K562 (cell line): ENCODE measurements at regions not wholly inside any gene's neighbourhood (a gene's known extent, or its start where the extent isn't known, plus 50 kb on each side); places are given as distances from the start of the nearest gene placed in this dataset.
A peak's percentile ranks its signal among the peaks of the same experiment; 100 is the strongest.

Source experiments
- ATAC-seq: fragments of 200-7000 bp; cut with Tn5 transposase; 3 replicates; pipeline ENCODE4 v1.9.1; 2020; ENCODE audit warnings: moderate library complexity
- BruUV-seq: library from RNA; stranded (reverse); fragments of 400-500 nt; replicated peaks from 2 replicates; lab custom pipeline; 2021; lab: Mats Ljungman, UMichigan
- CTCF ChIA-PET: fragments of 300-600 bp; formaldehyde crosslinking; extraction: SDS; loops from one replicate; lab custom pipeline; 2021; ENCODE audit warnings: low intra/inter-chr PET ratio; lab: Yijun Ruan, JAX
- POLR2A ChIA-PET: fragments of 300-600, 350-650 bp; sonication (Branson Sonifier 250); formaldehyde crosslinking; extraction: SDS; loops from one replicate; lab custom pipeline; 2021; ENCODE audit warnings: antibody characterized with exemption, inconsistent platforms; lab: Yijun Ruan, JAX
- DNase-seq, 4 experiments: peaks; one replicate each; pipeline versions ENCODE4 v3.0.0 to v3.0.0-alpha.2; 2011 to 2018; ENCODE audit warnings: low spot score in 3 of 4, mixed read lengths in 3 of 4; ENCODE audit errors: extremely low read depth in 1 of 4
- FAIRE-seq: peaks from 2 replicates; lab custom pipeline; 2011; peaks lifted over from hg19 to GRCh38; lab: Jason Lieb, UNC
- H2AFZ ChIP-seq: 2 replicates; pipeline ENCODE4 v1.6.0; 2011; ENCODE audit warnings: low read depth, low read length, control low read depth, inconsistent platforms
- H3K27ac ChIP-seq: fragments of 200-600 bp; 3 replicates; pipeline ENCODE4 v1.8.0; 2011; ENCODE audit warnings: low read depth, mild to moderate bottlenecking, control low read depth, inconsistent platforms, low read length, moderate library complexity, mixed read lengths; ENCODE audit errors: extremely low read depth
- H3K27me3 ChIP-seq, 2 experiments: fragments of 300-600 bp in 1 of 2; 2 replicates in 1 of 2; 3 replicates in 1 of 2; pipeline versions ENCODE4 v1.6.0 to v1.8.0; 2011; ENCODE audit warnings: inconsistent platforms in 2 of 2, low read length in 2 of 2, mild to moderate bottlenecking in 1 of 2, mixed read lengths in 1 of 2, moderate library complexity in 1 of 2; ENCODE audit not compliant: control insufficient read depth in 2 of 2, insufficient read depth in 2 of 2
- H3K36me3 ChIP-seq: fragments of 300-600 bp; 3 replicates; pipeline ENCODE4 v1.8.0; 2011; ENCODE audit warnings: mild to moderate bottlenecking, low read length, inconsistent platforms; ENCODE audit not compliant: control insufficient read depth, insufficient read depth
- H3K4me1 ChIP-seq, 2 experiments: fragments of 200-600 bp in 1 of 2; replicated peaks in 1 of 2; 2 replicates in 1 of 2; 3 replicates in 1 of 2; pipeline versions ENCODE4 v1.5.1 to v1.8.0; 2011; ENCODE audit warnings: inconsistent platforms in 2 of 2, low read length in 2 of 2, mild to moderate bottlenecking in 1 of 2, mixed read lengths in 1 of 2, moderate library complexity in 1 of 2; ENCODE audit not compliant: control insufficient read depth in 2 of 2, insufficient read depth in 2 of 2
- H3K4me2 ChIP-seq: 2 replicates; pipeline ENCODE4 v1.6.1; 2011; ENCODE audit warnings: low read length, control low read depth, inconsistent platforms, mixed read lengths; ENCODE audit not compliant: insufficient read depth
- H3K4me3 ChIP-seq: fragments of 200-600 bp; sonication (generic), shearing (Covaris generic); 2 replicates; pipeline ENCODE4 v1.5.1; 2016; ENCODE audit warnings: control low read depth, inconsistent platforms
- H3K79me2 ChIP-seq: fragments of 200-600 bp; 3 replicates; pipeline ENCODE4 v1.8.0; 2011; ENCODE audit warnings: low read length, inconsistent platforms; ENCODE audit not compliant: control insufficient read depth, insufficient read depth
- H3K9ac ChIP-seq, 2 experiments: 2 replicates each; pipeline versions ENCODE4 v1.6.0 to v1.6.1; 2011; ENCODE audit warnings: low read depth in 2 of 2, low read length in 2 of 2, control low read depth in 1 of 2, inconsistent platforms in 1 of 2, mild to moderate bottlenecking in 1 of 2, mixed read lengths in 1 of 2; ENCODE audit not compliant: insufficient read depth in 1 of 2
- H3K9me1 ChIP-seq: one replicate; pipeline ENCODE4 v1.6.0; 2011; ENCODE audit warnings: inconsistent platforms, mild to moderate bottlenecking, low read length, moderate library complexity; ENCODE audit not compliant: control insufficient read depth, insufficient read depth
- H3K9me3 ChIP-seq: replicated peaks from 2 replicates; pipeline ENCODE4 v1.5.1; 2011; ENCODE audit warnings: low read depth, low read length, inconsistent platforms; ENCODE audit not compliant: control insufficient read depth, insufficient read depth
- H4K20me1 ChIP-seq: replicated peaks from 2 replicates; pipeline ENCODE4 v1.6.1; 2011; ENCODE audit warnings: low read length, inconsistent platforms, mixed read lengths; ENCODE audit not compliant: control insufficient read depth, insufficient read depth
- ARHGAP35 ChIP-seq: fragments of 450-650 bp; IDR thresholded peaks from 2 replicates; pipeline ENCODE4 v1.6.1; 2018; ENCODE audit not compliant: partially characterized antibody
- ILK ChIP-seq: fragments of 450-650 bp; IDR thresholded peaks from 2 replicates; pipeline ENCODE4 v1.6.1; 2016; ENCODE audit warnings: missing genetic modification characterization, low read depth, mild to moderate bottlenecking, missing compliant biosample characterization, moderate library complexity, borderline replicate concordance
- MTF1 ChIP-seq: fragments of 250-450 bp; sonication (Bioruptor Pico); IDR thresholded peaks from 2 replicates; pipeline ENCODE4 v1.9.0; 2021; ENCODE audit warnings: moderate library complexity, mild to moderate bottlenecking, inconsistent platforms, borderline replicate concordance
- NFYB ChIP-seq: IDR thresholded peaks from 2 replicates; pipeline ENCODE4 v1.6.1; 2011; ENCODE audit warnings: mild to moderate bottlenecking, moderate library complexity; ENCODE audit not compliant: insufficient read length; ENCODE audit errors: extremely low read depth
- NR2F6 ChIP-seq: fragments of 450-650 bp; formaldehyde crosslinking; IDR thresholded peaks from 2 replicates; pipeline ENCODE4 v1.4.0; 2020; ENCODE audit warnings: mild to moderate bottlenecking
- SMC3 ChIP-seq: conservative IDR thresholded peaks from 2 replicates; pipeline ENCODE4 v1.6.1; 2011; ENCODE audit warnings: low read depth, low read length, improper control_type of control experiment; ENCODE audit not compliant: insufficient read depth
- SPI1 ChIP-seq: IDR thresholded peaks from 2 replicates; pipeline ENCODE4 v1.6.1; 2011; ENCODE audit warnings: low read depth, low read length, control low read depth, borderline replicate concordance
- ZNF324 ChIP-seq: fragments of 250-450 bp; sonication (Bioruptor Pico); IDR thresholded peaks from 2 replicates; pipeline ENCODE4 v1.4.0; 2020; ENCODE audit warnings: mild to moderate bottlenecking
- ZSCAN29 ChIP-seq: fragments of 450-650 bp; IDR thresholded peaks from 2 replicates; pipeline ENCODE4 v1.6.1; 2017
- WGBS: fragments of 100-300 bp; shearing (Covaris generic); methylation state at CpG from one replicate; pipeline ENCODE4 v1.1.6; 2016; ENCODE audit warnings: low coverage, mixed read lengths; ENCODE audit not compliant: insufficient coverage; ENCODE audit errors: missing lambda C conversion rate; 5-methylcytosine and 5-hydroxymethylcytosine counted together
- in situ Hi-C: fragments of 300-500 bp; cut with MboI; formaldehyde crosslinking; loops from 4 replicates; pipeline ENCODE4 v1.15.0; 2018; ENCODE audit warnings: inconsistent platforms, mixed read lengths
- intact Hi-C: fragments of 100-400 bp; cut with micrococcal nuclease; formaldehyde crosslinking; loops from 2 replicates; pipeline ENCODE4 v1.14.2; 2022
- TF ChIP-seq, protein P1 (sequence below): fragments of 250-450 bp; sonication (Bioruptor Pico); IDR thresholded peaks from 2 replicates; pipeline ENCODE4 v1.5.0; 2020; ENCODE audit warnings: mild to moderate bottlenecking, borderline replicate concordance
- TF ChIP-seq, protein P2 (sequence below): sonication (generic); formaldehyde crosslinking; IDR thresholded peaks from 2 replicates; pipeline ENCODE4 v1.8.1; 2023; ENCODE audit warnings: mild to moderate bottlenecking, missing genetic modification reagents
- TF ChIP-seq, protein P3 (sequence below): sonication (generic); formaldehyde crosslinking; IDR thresholded peaks from 2 replicates; pipeline ENCODE4 v1.8.0; 2023; ENCODE audit warnings: mild to moderate bottlenecking, missing genetic modification reagents

GRCh38 chr7:97513326-97513725 lies 218.6 kb upstream of the TAC1 start:
- ChIA-PET POLR2A (no interaction called here), CTCF (no interaction called here)
- TF ChIP-seq NR2F6 (no peak), SPI1 (peak; percentile 31; the same call in 1 of the 2 replicates)
- Histone ChIP-seq H3K4me2 (no peak overlapping the region), H3K4me1 (peaks cover 3 to 27% of the 10 kb centered on the region in 2 experiments; a peak in 4 of 5 replicates), H3K9ac (no peak overlapping the region), H3K9me1 (no peaks in the 10 kb centered on the region), H3K79me2 (no peaks in the 10 kb centered on the region), H3K4me3 (no peak overlapping the region), H2AFZ (peak overlapping the region; percentile 60; the same call in 1 of the 2 replicates), H3K27me3 (no peaks in the 10 kb centered on the region), H4K20me1 (no peaks in the 10 kb centered on the region), H3K9me3 (no peaks in the 10 kb centered on the region), H3K27ac (no peak overlapping the region), H3K36me3 (no peaks in the 10 kb centered on the region)
- in situ Hi-C loops = no loop called here
- ATAC-seq (peak; percentile 47; the same call in 2 of the 3 replicates), FAIRE-seq (no peak), DNase-seq (no peak)
- no TSS peak for BruUV-seq
- intact Hi-C loops = no loop called here

DNA sequence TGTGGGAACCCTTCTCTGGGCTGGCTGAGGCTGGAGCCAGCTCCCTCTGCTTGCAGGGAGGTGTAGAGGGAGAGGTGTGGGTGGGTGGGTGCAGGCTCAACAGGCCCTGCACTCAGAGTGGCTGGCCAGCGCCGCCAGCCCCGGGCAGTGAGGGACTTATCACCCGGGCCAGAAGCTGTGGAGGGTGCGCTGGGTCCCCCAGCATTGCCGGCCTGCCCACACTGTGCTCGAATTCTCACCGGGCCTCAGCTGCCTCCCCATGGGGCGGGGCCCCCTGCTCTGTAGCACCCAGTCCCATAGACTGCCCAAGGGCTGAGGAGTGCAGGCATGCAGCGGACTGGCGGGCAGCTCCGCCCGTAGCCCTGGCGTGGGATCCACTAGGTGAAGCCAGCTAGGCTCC lies 190.7 kb upstream of the TAC1 start:
- intact Hi-C loops = no loop called here
- TF ChIP-seq NFYB (no peak), ILK (no peak), SMC3 (no peak), ARHGAP35 (no peak), MTF1 (CRISPR knock-in tag) (no peak), ZSCAN29 (no peak), ZNF324 (no peak)
- TF ChIP-seq, protein P1, sequence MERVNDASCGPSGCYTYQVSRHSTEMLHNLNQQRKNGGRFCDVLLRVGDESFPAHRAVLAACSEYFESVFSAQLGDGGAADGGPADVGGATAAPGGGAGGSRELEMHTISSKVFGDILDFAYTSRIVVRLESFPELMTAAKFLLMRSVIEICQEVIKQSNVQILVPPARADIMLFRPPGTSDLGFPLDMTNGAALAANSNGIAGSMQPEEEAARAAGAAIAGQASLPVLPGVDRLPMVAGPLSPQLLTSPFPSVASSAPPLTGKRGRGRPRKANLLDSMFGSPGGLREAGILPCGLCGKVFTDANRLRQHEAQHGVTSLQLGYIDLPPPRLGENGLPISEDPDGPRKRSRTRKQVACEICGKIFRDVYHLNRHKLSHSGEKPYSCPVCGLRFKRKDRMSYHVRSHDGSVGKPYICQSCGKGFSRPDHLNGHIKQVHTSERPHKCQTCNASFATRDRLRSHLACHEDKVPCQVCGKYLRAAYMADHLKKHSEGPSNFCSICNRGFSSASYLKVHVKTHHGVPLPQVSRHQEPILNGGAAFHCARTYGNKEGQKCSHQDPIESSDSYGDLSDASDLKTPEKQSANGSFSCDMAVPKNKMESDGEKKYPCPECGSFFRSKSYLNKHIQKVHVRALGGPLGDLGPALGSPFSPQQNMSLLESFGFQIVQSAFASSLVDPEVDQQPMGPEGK (CRISPR knock-in tag) = no peak
- TF ChIP-seq, protein P2, sequence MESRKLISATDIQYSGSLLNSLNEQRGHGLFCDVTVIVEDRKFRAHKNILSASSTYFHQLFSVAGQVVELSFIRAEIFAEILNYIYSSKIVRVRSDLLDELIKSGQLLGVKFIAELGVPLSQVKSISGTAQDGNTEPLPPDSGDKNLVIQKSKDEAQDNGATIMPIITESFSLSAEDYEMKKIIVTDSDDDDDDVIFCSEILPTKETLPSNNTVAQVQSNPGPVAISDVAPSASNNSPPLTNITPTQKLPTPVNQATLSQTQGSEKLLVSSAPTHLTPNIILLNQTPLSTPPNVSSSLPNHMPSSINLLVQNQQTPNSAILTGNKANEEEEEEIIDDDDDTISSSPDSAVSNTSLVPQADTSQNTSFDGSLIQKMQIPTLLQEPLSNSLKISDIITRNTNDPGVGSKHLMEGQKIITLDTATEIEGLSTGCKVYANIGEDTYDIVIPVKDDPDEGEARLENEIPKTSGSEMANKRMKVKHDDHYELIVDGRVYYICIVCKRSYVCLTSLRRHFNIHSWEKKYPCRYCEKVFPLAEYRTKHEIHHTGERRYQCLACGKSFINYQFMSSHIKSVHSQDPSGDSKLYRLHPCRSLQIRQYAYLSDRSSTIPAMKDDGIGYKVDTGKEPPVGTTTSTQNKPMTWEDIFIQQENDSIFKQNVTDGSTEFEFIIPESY (CRISPR knock-in tag) = no peak
- TF ChIP-seq, protein P3, sequence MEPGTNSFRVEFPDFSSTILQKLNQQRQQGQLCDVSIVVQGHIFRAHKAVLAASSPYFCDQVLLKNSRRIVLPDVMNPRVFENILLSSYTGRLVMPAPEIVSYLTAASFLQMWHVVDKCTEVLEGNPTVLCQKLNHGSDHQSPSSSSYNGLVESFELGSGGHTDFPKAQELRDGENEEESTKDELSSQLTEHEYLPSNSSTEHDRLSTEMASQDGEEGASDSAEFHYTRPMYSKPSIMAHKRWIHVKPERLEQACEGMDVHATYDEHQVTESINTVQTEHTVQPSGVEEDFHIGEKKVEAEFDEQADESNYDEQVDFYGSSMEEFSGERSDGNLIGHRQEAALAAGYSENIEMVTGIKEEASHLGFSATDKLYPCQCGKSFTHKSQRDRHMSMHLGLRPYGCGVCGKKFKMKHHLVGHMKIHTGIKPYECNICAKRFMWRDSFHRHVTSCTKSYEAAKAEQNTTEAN (CRISPR knock-in tag) = no peak

More for the DNA sequence above, 190.7 kb upstream of the TAC1 start:
- Histone ChIP-seq H3K27ac (no peak overlapping the region), H3K79me2 (no peaks in the 10 kb centered on the region), H3K9ac (no peak overlapping the region), H3K4me1 (peaks cover 0 to 4% of the 10 kb centered on the region in 2 experiments; a peak in 2 of 5 replicates), H3K9me1 (no peaks in the 10 kb centered on the region), H4K20me1 (no peaks in the 10 kb centered on the region), H3K36me3 (no peaks in the 10 kb centered on the region), H3K27me3 (no peaks in the 10 kb centered on the region), H2AFZ (no peak overlapping the region), H3K4me2 (no peak overlapping the region), H3K4me3 (no peak overlapping the region), H3K9me3 (no peaks in the 10 kb centered on the region)
- no TSS peak for BruUV-seq
- FAIRE-seq = no peak
- CTCF ChIA-PET = no interaction called here
- no peak for DNase-seq
- in situ Hi-C loops = no loop called here
- POLR2A ChIA-PET = no interaction called here
- no peak for ATAC-seq
- WGBS = 4% methylated on average over 10 of the region's 14 CpGs
